8988T (cell line): ENCODE measurements at regions not wholly inside any gene's neighbourhood (a gene's known extent, or its start where the extent isn't known, plus 50 kb on each side); places are given as distances from the start of the nearest gene placed in this dataset.

ENCODE experiments used
- DNase-seq: peaks from one replicate; pipeline ENCODE4 v3.0.0; 2011

GRCh38 chr1:56061824-56062223, 517.5 kb downstream of the PLPP3 start:
- no peak for DNase-seq

GRCh38 chr1:56060906-56061305, 518.5 kb downstream of the PLPP3 start:
- no peak for DNase-seq

GRCh38 chr1:56057466-56058405, 521.6 kb downstream of the PLPP3 start:
- DNase-seq = no peak

GRCh38 chr1:56056438-56057287, 522.7 kb downstream of the PLPP3 start:
- DNase-seq = no peak

- no peak for DNase-seq
These were observed 524.4 kb downstream of the PLPP3 start for GRCh38 chr1:56054959-56055358.

- DNase-seq = no peak
These were observed 527.3 kb downstream of the PLPP3 start for GRCh38 chr1:56052041-56052440.

- no peak for DNase-seq
These were observed 528.5 kb downstream of the PLPP3 start for GRCh38 chr1:56050911-56051310.

GRCh38 chr1:56045477-56045876, 533.9 kb downstream of the PLPP3 start:
- no peak for DNase-seq

GRCh38 chr1:56045062-56045461, 534.3 kb downstream of the PLPP3 start:
- DNase-seq = no peak

- DNase-seq = no peak
These were observed 542.9 kb downstream of the PLPP3 start for GRCh38 chr1:56036479-56036878.

GRCh38 chr1:56034847-56035481, 544.4 kb downstream of the PLPP3 start:
- DNase-seq = no peak

- no peak for DNase-seq
These were observed 545.1 kb downstream of the PLPP3 start for GRCh38 chr1:56034222-56034621.

- no peak for DNase-seq
These were observed 545.9 kb downstream of the PLPP3 start for GRCh38 chr1:56033321-56034037.

GRCh38 chr1:56032096-56032676, 547.2 kb downstream of the PLPP3 start:
- DNase-seq = no peak

- no peak for DNase-seq
These were observed 548.4 kb downstream of the PLPP3 start for GRCh38 chr1:56031001-56031400.

GRCh38 chr1:56029319-56030003, 549.9 kb downstream of the PLPP3 start:
- no peak for DNase-seq

- DNase-seq = no peak
These were observed 550.5 kb downstream of the PLPP3 start for GRCh38 chr1:56028911-56029310.

GRCh38 chr1:56028244-56028643, 551.1 kb downstream of the PLPP3 start:
- no peak for DNase-seq

- no peak for DNase-seq
These were observed 553.4 kb downstream of the PLPP3 start for GRCh38 chr1:56025942-56026341.

- DNase-seq = no peak
These were observed 555.2 kb downstream of the PLPP3 start for GRCh38 chr1:56024155-56024554.

- no peak for DNase-seq
These were observed 559.4 kb downstream of the PLPP3 start for GRCh38 chr1:56019922-56020321.

- no peak for DNase-seq
These were observed 559.9 kb downstream of the PLPP3 start for GRCh38 chr1:56019472-56019871.
